H1 (cell line): ENCODE measurements at regions not wholly inside any gene's neighbourhood (a gene's known extent, or its start where the extent isn't known, plus 50 kb on each side); places are given as distances from the start of the nearest gene placed in this dataset.

ENCODE experiments used
- CTCF ChIA-PET: fragments of 300-600 bp; sonication (Branson Sonifier 250); formaldehyde crosslinking; loops from one replicate; lab custom pipeline; 2021; ENCODE audit not compliant: partially characterized antibody; lab: Charles Lee
- POLR2A ChIA-PET: fragments of 300-600 bp; sonication (Branson Sonifier 250); formaldehyde crosslinking; loops from one replicate; lab custom pipeline; 2021; ENCODE audit warnings: inconsistent platforms; ENCODE audit not compliant: partially characterized antibody; lab: Charles Lee
- DNase-seq, 2 experiments: peaks; one replicate each; pipeline versions ENCODE4 v3.0.0 to v3.0.0-alpha.2; 2010 to 2022; ENCODE audit warnings: low spot score in 2 of 2, low read depth in 1 of 2, mixed read lengths in 1 of 2
- FAIRE-seq: peaks from 2 replicates; lab custom pipeline; 2011; peaks lifted over from hg19 to GRCh38; lab: Jason Lieb, UNC
- H2AFZ ChIP-seq: 2 replicates; pipeline ENCODE4 v1.8.1; 2012; ENCODE audit warnings: low read length, inconsistent platforms
- H2AK5ac ChIP-seq: 2 replicates; pipeline ENCODE4 v1.6.1; 2013; ENCODE audit warnings: low read depth, low read length
- H2BK120ac ChIP-seq: replicated peaks from 2 replicates; pipeline ENCODE3; 2013; ENCODE audit warnings: low read depth, low read length, inconsistent platforms
- H2BK12ac ChIP-seq: 2 replicates; pipeline ENCODE4 v1.6.1; 2013; ENCODE audit warnings: low read depth, low read length
- H2BK15ac ChIP-seq: 2 replicates; pipeline ENCODE4 v1.6.1; 2013; ENCODE audit warnings: low read length
- H2BK20ac ChIP-seq: 2 replicates; pipeline ENCODE4 v1.6.1; 2013; ENCODE audit warnings: low read length
- H2BK5ac ChIP-seq: 2 replicates; pipeline ENCODE4 v1.6.1; 2013; ENCODE audit warnings: low read depth, low read length
- H3K14ac ChIP-seq: 2 replicates; pipeline ENCODE4 v1.6.1; 2013; ENCODE audit warnings: inconsistent platforms; ENCODE audit not compliant: insufficient read length
- H3K18ac ChIP-seq: 2 replicates; pipeline ENCODE4 v1.6.1; 2013; ENCODE audit warnings: low read length; ENCODE audit errors: extremely low read depth
- H3K23ac ChIP-seq: 2 replicates; pipeline ENCODE4 v1.6.1; 2013; ENCODE audit warnings: inconsistent platforms; ENCODE audit not compliant: insufficient read length
- H3K23me2 ChIP-seq: 2 replicates; pipeline ENCODE4 v1.6.1; 2013; ENCODE audit warnings: low read depth, low read length
- H3K27ac ChIP-seq: 2 replicates; pipeline ENCODE4 v1.6.1; 2011; ENCODE audit warnings: low read depth, low read length, inconsistent platforms
- H3K27me3 ChIP-seq, 4 experiments: replicated peaks in 1 of 4; 1 replicate in 1 of 4; 2 replicates in 3 of 4; pipeline versions ENCODE4 v1.6.1 to v1.8.1; 2011 to 2013; ENCODE audit warnings: low read length in 3 of 4, mild to moderate bottlenecking in 3 of 4, inconsistent platforms in 2 of 4, mixed read lengths in 2 of 4, moderate library complexity in 1 of 4; ENCODE audit not compliant: control insufficient read depth in 3 of 4, insufficient read depth in 3 of 4; ENCODE audit errors: extremely low read depth in 1 of 4
- H3K36me3 ChIP-seq, 4 experiments: 2 replicates each; pipeline versions ENCODE4 v1.6.1 to v1.8.1; 2011 to 2013; ENCODE audit warnings: mild to moderate bottlenecking in 4 of 4, low read length in 3 of 4, moderate library complexity in 2 of 4, control low read depth in 1 of 4, inconsistent platforms in 1 of 4; ENCODE audit not compliant: insufficient read depth in 4 of 4, control insufficient read depth in 2 of 4
- H3K4ac ChIP-seq: replicated peaks from 2 replicates; pipeline ENCODE3; 2013; ENCODE audit warnings: low read length, low read depth, mixed read lengths, inconsistent platforms; ENCODE audit not compliant: insufficient read length
- H3K4me1 ChIP-seq, 4 experiments: replicated peaks in 1 of 4; 1 replicate in 1 of 4; 2 replicates in 3 of 4; pipeline versions ENCODE4 v1.6.1 to v1.8.1; 2011 to 2013; ENCODE audit warnings: low read length in 3 of 4, inconsistent platforms in 2 of 4, mixed read lengths in 1 of 4; ENCODE audit not compliant: insufficient read depth in 4 of 4, control insufficient read depth in 3 of 4
- H3K4me2 ChIP-seq, 2 experiments: 2 replicates each; pipeline versions ENCODE4 v1.6.1 to v1.8.1; 2011 to 2013; ENCODE audit warnings: low read depth in 2 of 2, low read length in 2 of 2, control low read depth in 1 of 2, inconsistent platforms in 1 of 2, mild to moderate bottlenecking in 1 of 2; ENCODE audit not compliant: insufficient read depth in 1 of 2
- H3K4me3 ChIP-seq, 4 experiments: fragments of 200-600, 300-600 bp in 1 of 4; sonication (generic), shearing (Covaris generic), sonication (Bioruptor Twin) in 1 of 4; 2 replicates each; pipeline versions ENCODE4 v1.5.1 to v1.8.1; 2011 to 2016; ENCODE audit warnings: low read length in 4 of 4, low read depth in 3 of 4, control low read depth in 2 of 4, inconsistent platforms in 2 of 4, mild to moderate bottlenecking in 2 of 4, mixed read lengths in 1 of 4, moderate library complexity in 1 of 4; ENCODE audit not compliant: insufficient read depth in 2 of 4; ENCODE audit errors: extremely low read depth in 1 of 4
- H3K56ac ChIP-seq: replicated peaks from 2 replicates; pipeline ENCODE3; 2013; ENCODE audit warnings: low read depth, mild to moderate bottlenecking, mixed read lengths, low read length, inconsistent platforms; ENCODE audit not compliant: insufficient read length
- H3K79me1 ChIP-seq: 2 replicates; pipeline ENCODE4 v1.6.1; 2013; ENCODE audit warnings: low read depth, low read length, control low read depth
- H3K79me2 ChIP-seq, 2 experiments: 2 replicates each; pipeline versions ENCODE4 v1.6.1 to v1.8.1; 2012 to 2013; ENCODE audit warnings: low read length in 2 of 2, mild to moderate bottlenecking in 2 of 2, inconsistent platforms in 1 of 2; ENCODE audit not compliant: insufficient read depth in 2 of 2, control insufficient read depth in 1 of 2
- H3K9ac ChIP-seq, 4 experiments: replicated peaks in 1 of 4; 1 replicate in 1 of 4; 2 replicates in 3 of 4; pipeline versions ENCODE4 v1.6.1 to v1.8.1; 2011 to 2013; ENCODE audit warnings: low read depth in 3 of 4, low read length in 3 of 4, control low read depth in 2 of 4, mild to moderate bottlenecking in 2 of 4, moderate library complexity in 2 of 4, inconsistent platforms in 1 of 4; ENCODE audit errors: extremely low read depth in 1 of 4
- H3K9me3 ChIP-seq, 2 experiments: 2 replicates each; pipeline versions ENCODE4 v1.6.1 to v1.8.1; 2012 to 2013; ENCODE audit warnings: mild to moderate bottlenecking in 2 of 2, moderate library complexity in 2 of 2, control low read depth in 1 of 2, inconsistent platforms in 1 of 2, low read depth in 1 of 2, low read length in 1 of 2, mixed read lengths in 1 of 2; ENCODE audit not compliant: insufficient read depth in 2 of 2
- H4K20me1 ChIP-seq, 2 experiments: replicated peaks in 1 of 2; 2 replicates each; pipeline versions ENCODE3 to v1.8.1; 2011 to 2013; ENCODE audit warnings: inconsistent platforms in 2 of 2, low read length in 2 of 2, mild to moderate bottlenecking in 1 of 2; ENCODE audit not compliant: insufficient read depth in 2 of 2, control insufficient read depth in 1 of 2
- H4K5ac ChIP-seq: 2 replicates; pipeline ENCODE4 v1.6.1; 2013; ENCODE audit warnings: low read length, low read depth, mixed read lengths, inconsistent platforms; ENCODE audit not compliant: insufficient read length
- H4K8ac ChIP-seq: 2 replicates; pipeline ENCODE4 v1.8.0; 2013; ENCODE audit warnings: mild to moderate bottlenecking, moderate library complexity, low read length, inconsistent platforms; ENCODE audit not compliant: insufficient read depth; ENCODE audit errors: extremely low read depth
- H4K91ac ChIP-seq: replicated peaks from 2 replicates; pipeline ENCODE3; 2013; ENCODE audit warnings: low read length, mixed read lengths, inconsistent platforms; ENCODE audit not compliant: insufficient read length
- BRCA1 ChIP-seq: IDR thresholded peaks from 2 replicates; pipeline ENCODE4 v1.6.1; 2012; ENCODE audit warnings: low read depth, low read length, improper control_type of control experiment
- CBX5 ChIP-seq: fragments of 300-800, 300-1000 bp; sonication (generic); IDR thresholded peaks from 2 replicates; pipeline ENCODE4 v1.7.1; 2016; ENCODE audit warnings: antibody characterized with exemption, low read length, low read depth
- CBX8 ChIP-seq: fragments of 300-800, 300-1000 bp; sonication (generic); IDR thresholded peaks from 2 replicates; pipeline ENCODE4 v1.7.1; 2016; ENCODE audit warnings: low read depth, low read length, borderline replicate concordance
- KDM4A ChIP-seq: IDR thresholded peaks from one replicate; pipeline ENCODE4 v1.7.1; 2012; ENCODE audit warnings: low read depth, mild to moderate bottlenecking, moderate library complexity, low read length, inconsistent platforms; ENCODE audit not compliant: severe bottlenecking
- MAX ChIP-seq: IDR thresholded peaks from 2 replicates; pipeline ENCODE4 v1.6.1; 2012; ENCODE audit warnings: inconsistent platforms
- NRF1 ChIP-seq: IDR thresholded peaks from 2 replicates; pipeline ENCODE4 v1.6.1; 2011; ENCODE audit warnings: mild to moderate bottlenecking, low read depth, low read length, improper control_type of control experiment
- RFX5 ChIP-seq: IDR thresholded peaks from 2 replicates; pipeline ENCODE4 v1.6.1; 2011; ENCODE audit warnings: low read depth, low read length, improper control_type of control experiment, borderline replicate concordance
- RXRA ChIP-seq: IDR thresholded peaks from 2 replicates; pipeline ENCODE4 v1.6.1; 2011; ENCODE audit warnings: low read depth, mild to moderate bottlenecking, low read length, moderate library complexity; ENCODE audit not compliant: insufficient read depth
- SP4 ChIP-seq: IDR thresholded peaks from 2 replicates; pipeline ENCODE4 v1.6.1; 2012; ENCODE audit warnings: low read length, inconsistent platforms
- SRF ChIP-seq: IDR thresholded peaks from 2 replicates; pipeline ENCODE4 v1.6.1; 2011; ENCODE audit warnings: mild to moderate bottlenecking, low read depth, low read length, moderate library complexity
- WGBS, 2 experiments: shearing (Covaris generic) in 1 of 2; methylation state at CpG; one replicate each; pipeline versions ENCODE4 v1.1.6 to v1.1.7; 2013 to 2015; ENCODE audit warnings: low lambda C conversion rate in 2 of 2, mixed read lengths in 2 of 2, inconsistent platforms in 1 of 2, low coverage in 1 of 2, missing lambda C conversion rate in 1 of 2; ENCODE audit not compliant: insufficient replicate concordance in 2 of 2, insufficient coverage in 1 of 2, insufficient read length in 1 of 2; ENCODE audit errors: extremely low coverage in 1 of 2, missing lambda C conversion rate in 1 of 2; 5-methylcytosine and 5-hydroxymethylcytosine counted together
- TF ChIP-seq, protein P1 (sequence below): IDR thresholded peaks from 2 replicates; pipeline ENCODE4 v1.6.1; 2011; ENCODE audit warnings: low read length, improper control_type of control experiment

- Histone ChIP-seq H3K18ac (no peak overlapping the region), H3K4me1 (no peaks in the 10 kb centered on the region), H3K4me3 (no peak overlapping the region), H3K36me3 (no peaks in the 10 kb centered on the region), H3K27ac (no peak overlapping the region), H2BK120ac (no peak overlapping the region), H2BK15ac (no peak overlapping the region), H4K20me1 (no peaks in the 10 kb centered on the region), H3K14ac (no peak overlapping the region), H3K79me2 (no peaks in the 10 kb centered on the region), H3K79me1 (no peaks in the 10 kb centered on the region), H4K8ac (no peak overlapping the region), H4K91ac (no peak overlapping the region), H4K5ac (no peak overlapping the region), H3K9ac (no peak overlapping the region), H3K4ac (no peak overlapping the region), H2BK5ac (no peak overlapping the region), H3K23me2 (no peaks in the 10 kb centered on the region), H2AFZ (no peak overlapping the region), H3K9me3 (peaks cover 0 to 6% of the 10 kb centered on the region in 2 experiments; a peak in 1 of 4 replicates), H3K56ac (no peak overlapping the region), H2BK20ac (no peak overlapping the region), H3K4me2 (no peak overlapping the region), H2BK12ac (no peak overlapping the region), H2AK5ac (no peak overlapping the region), H3K23ac (no peak overlapping the region), H3K27me3 (no peaks in the 10 kb centered on the region)
- DNase-seq, result no peak
- WGBS, 2 experiments, result 95% methylated on average over 5 of the region's 5 CpGs; no CpG with 5 or more reads in 1 of the 2 experiments
- CTCF ChIA-PET, result interaction anchor here (0.5 to 1.4 kb wide), 3 partner anchors 21 to 226 kb away, joined by 3 to 4 read pairs (median 3); no protein-coding TSS in a partner anchor
- POLR2A ChIA-PET, result interaction anchor here (1.0 kb wide), 1 partner anchor 352 kb away, joined by 3 read pairs; no protein-coding TSS in a partner anchor
- FAIRE-seq, result no peak
- TF ChIP-seq SRF, result no peak
- TF ChIP-seq NRF1, result no peak
- TF ChIP-seq RFX5, result no peak
- TF ChIP-seq MAX, result no peak
- TF ChIP-seq CBX5, result no peak
- no peak for TF ChIP-seq KDM4A
- TF ChIP-seq RXRA, result no peak
- no peak for TF ChIP-seq CBX8
- TF ChIP-seq SP4, result no peak
- TF ChIP-seq, protein P1, sequence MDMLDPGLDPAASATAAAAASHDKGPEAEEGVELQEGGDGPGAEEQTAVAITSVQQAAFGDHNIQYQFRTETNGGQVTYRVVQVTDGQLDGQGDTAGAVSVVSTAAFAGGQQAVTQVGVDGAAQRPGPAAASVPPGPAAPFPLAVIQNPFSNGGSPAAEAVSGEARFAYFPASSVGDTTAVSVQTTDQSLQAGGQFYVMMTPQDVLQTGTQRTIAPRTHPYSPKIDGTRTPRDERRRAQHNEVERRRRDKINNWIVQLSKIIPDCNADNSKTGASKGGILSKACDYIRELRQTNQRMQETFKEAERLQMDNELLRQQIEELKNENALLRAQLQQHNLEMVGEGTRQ, result no peak
- no peak for TF ChIP-seq BRCA1
Measured at GRCh38 chr3:194908972-194909371, 223.3 kb downstream of the FAM43A start.
